Activated naive CD4-positive, alpha-beta T cell treated with Interleukin-2 at 50 U/mL for 16 hours (primary cell): ENCODE measurements at regions not wholly inside any gene's neighbourhood (a gene's known extent, or its start where the extent isn't known, plus 50 kb on each side); places are given as distances from the start of the nearest gene placed in this dataset.
"Not testable (repeated sequence)": the region's sequence is repeated elsewhere in the genome, so short reads cannot be mapped to it uniquely, and the experiment has no call there.

Experiments
- DNase-seq: peaks from one replicate; pipeline ENCODE4 v3.0.0-alpha.2; 2020

DNA sequence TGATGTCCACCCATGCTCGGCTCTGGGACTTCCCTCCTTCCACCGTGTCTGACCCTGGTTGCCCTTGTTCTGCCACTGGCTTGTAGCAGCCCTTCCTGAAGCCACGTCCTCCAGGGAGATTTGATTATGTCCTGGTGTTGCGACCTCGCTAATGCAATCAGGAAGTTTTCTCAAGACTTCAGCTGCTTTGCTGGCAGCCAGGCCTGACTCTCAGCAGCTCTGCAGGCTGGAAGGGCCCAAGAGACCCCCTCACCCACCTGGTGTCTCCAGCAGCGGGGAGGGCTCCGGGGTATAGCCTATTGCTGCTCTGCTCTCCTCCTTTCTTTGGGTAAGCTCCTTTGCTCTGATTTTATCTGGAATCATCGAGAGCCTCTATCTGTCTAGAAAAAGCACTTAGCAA, 2882.8 kb downstream of the RPIA start:
- not testable (repeated sequence) for DNase-seq

DNA sequence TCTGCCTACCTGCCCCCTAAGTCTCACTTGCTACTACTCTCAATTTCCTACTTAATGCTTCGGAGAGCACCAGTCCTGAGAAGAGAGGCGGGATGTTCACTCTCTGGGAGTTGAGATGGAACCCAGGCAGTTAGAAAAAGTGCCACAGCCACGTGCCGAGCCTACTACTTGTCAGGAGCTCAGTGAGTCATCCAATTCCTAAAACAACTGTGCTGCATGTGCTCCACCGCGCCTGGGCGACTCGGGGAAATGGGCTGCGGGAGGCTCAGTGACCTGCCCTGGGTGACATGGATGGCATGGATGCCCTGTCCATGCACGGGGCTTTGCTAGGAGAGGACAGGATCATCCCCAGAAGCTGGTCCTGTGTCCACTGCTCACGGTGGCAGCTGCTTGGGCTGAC, 2884.2 kb downstream of the RPIA start:
- not testable (repeated sequence) for DNase-seq

DNA sequence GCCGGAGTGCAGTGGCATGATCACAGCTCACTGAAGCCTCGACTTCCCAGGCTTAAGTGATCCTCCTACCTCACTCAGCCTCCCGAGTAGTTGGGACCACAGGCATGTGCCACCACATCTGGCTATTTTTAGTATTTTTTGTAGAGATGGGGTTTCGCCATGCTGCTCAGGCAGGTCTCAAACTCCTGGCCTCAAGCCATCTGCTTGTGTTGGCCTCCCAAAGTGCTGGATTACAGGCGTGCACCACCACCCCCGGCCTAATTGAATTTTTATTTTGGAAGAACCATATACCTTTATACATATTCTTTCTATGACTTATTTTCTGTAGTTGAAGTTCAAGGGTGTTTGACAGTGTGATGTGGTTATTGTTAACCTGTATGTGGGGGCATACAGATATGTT, 2885.9 kb downstream of the RPIA start:
- DNase-seq: not testable (repeated sequence)

DNA sequence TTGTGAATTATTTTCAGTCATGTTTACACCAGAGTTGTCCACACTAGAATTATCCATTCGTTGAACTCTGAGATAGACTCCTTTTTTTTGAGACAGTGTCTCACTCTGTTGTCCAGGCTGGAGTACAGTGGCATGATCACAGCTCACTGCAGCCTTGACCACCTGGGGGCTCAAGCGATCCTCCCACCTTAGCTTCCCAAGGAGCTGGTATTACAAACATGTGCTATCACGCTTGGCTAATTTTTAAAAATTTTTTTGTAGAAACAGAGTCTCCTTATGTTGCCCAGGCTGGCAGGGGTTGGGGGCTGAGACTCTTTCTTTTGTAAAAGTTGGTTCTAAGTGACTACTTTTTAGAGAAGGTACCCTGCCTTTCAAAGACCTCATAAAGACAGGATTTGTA, 2887.2 kb downstream of the RPIA start:
- DNase-seq: not testable (repeated sequence)

DNA sequence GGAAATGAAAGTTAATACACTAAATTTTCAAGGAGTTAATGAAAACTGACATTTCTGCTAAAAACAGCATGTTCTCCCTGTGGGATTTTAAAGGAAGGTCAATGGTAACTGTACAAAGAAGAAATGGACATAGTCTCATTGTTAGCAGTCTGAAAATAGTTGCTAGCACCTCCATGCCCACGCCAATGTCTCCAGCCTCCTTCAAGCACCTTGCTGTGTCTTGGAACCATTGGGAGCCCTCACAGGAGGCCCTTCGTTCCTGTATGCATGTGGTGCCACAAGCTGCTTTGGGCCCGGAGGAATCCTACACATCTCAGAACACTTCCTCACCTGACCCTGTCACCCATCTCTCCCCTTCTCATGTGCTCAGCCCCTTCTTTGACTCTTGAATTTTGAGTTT, 2888.1 kb downstream of the RPIA start:
- DNase-seq: not testable (repeated sequence)

DNA sequence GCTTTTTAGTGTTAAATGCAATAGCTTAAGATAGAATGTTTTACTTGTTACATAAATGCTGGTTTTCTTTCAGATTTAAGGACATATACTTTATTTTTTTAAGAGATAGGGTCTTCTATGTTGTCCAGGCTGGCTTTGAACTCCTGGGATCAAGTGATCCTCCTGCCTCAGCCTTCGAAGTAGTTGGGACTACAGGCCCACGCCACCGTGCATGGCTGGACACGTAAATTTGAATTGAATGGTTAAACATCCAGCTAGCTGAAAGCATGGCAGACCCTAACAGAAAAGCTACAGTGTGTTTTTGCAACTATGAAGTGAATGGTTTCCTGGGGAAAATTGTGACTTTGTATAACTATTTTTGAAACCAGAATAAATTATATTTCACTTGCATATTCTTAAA, 2888.6 kb downstream of the RPIA start:
- DNase-seq: not testable (repeated sequence)

DNA sequence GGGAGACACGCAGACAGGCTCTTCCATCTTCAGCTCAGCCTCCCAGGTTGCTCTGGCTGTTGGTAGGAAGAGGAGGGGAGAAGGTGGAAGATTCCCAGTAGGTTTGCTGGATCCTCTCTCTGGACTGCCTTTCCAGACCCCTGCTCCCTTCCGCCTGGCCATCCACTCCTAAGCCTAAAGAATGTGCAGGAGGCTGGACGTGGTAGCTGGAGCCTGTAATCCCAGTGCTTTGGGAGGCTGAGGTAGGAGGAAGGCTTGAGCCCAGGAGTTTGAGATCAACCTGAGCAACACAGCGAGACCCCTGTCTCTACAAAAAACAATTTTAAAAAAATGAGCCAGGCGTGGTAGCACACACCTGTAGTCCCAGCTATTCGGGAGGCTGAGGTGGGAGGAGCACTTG, 2895.6 kb downstream of the RPIA start:
- not testable (repeated sequence) for DNase-seq

DNA sequence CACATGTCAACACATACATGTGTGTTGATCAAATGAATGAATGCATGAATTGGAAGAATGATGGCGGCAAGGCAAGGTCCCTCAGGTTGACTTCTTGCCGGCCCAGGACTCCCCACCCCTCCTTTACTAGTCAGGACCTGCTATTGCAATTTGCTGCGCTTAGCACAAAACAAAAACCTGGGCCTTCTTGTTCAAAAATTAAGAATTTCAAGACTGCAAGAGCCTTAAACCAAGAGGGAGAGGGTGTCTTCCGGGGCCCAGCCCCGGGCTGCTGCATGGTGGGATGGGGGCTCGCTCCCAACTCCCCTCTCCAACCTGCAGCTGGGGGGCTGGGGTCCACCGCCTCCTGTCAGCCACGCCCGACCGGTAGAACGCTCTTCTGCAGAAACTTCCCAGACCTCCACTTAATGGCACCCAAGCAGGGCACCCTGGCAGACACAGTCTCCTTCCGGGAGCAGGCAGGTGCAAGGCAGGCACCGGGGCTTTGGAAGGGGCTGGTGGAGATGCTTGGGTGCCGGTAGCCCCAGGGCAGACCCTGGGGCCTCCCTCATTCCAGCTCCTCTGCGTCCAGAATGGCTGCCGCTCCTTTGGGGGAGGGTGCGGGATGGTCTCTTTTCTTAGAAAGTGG, 2896.5 kb downstream of the RPIA start:
- DNase-seq: not testable (repeated sequence)

DNA sequence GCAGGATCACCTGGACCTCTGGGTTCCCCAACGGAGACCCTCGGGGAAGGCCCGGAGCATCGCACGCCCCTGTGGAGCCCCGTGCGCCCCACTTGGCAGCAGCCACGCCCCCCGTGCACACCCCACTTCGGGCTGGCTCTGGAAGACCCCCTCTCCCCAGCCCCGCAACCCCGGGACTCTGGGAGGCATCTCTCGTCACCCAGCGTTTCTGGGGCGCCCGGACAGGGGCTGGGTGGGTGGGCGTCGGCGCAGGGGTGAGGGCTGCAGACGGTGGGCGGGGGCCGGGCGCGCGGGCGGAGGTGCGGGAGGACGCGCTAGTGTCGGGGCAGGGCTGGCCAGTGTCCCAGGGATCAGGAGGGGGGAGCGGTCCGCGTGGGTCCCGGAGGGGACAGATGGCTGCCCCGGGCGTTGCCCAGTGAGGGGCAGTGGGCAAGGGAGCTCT, 2897.3 kb downstream of the RPIA start:
- DNase-seq: not testable (repeated sequence)

DNA sequence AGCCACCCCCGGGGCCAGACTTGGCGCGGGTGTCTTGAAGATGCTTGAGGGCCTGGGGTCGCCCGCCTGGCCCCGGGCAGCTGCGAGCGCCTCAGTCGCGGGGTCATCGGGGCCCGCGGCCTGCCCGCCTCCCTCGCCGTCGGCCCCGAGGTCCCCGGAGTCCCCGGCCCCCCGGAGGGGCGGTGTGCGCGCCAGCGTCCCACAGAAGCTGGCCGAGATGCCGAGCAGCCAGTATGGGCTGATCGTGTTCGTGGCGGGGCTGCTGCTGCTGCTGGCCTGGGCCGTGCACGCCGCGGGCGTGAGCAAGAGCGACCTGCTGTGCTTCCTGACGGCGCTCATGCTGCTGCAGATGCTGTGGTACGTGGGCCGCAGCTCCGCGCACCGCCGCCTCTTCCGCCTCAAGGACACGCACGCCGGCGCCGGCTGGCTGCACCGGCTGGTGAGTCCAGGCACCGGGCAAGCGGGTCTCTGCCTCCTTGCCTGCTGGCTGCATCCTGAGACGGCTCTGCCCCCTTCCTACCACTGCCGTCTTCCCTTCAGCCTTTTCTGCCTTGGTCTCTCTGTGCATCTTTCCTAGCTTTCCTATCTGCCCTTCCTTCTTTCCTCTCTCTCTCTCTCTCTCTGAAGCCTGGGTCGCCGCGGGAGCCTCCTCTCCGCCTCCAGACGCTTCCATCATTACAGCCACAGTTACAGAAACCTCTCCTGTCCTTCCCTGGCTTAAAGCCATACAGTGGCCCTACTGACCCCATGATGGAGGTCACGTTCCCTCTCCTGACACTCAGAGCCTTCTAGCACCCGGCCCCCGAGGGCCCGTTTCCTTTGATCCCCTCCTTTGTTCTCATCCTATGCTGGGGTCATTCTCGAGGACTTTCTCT, 2898.2 kb downstream of the RPIA start:
- DNase-seq: not testable (repeated sequence)

DNA sequence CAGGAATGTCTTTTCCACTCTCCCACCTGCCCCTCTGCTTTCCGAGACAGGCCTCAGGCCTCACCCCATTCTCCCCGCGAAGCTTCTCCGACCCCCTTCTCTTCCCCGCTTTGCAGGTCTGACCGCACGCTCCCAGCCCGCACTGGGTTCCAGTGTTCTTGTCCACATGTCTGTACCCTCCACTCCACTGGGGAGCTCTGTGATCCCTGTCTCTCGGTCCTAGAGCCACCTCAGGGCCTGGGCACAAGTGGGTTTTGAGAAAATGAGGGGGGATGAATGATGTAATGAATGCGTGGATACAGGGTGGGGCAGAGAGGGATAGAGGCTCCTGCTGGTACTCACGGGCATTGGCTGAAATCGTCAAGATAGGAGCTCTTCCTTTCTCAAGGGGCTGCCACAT, 2898.9 kb downstream of the RPIA start:
- not testable (repeated sequence) for DNase-seq

DNA sequence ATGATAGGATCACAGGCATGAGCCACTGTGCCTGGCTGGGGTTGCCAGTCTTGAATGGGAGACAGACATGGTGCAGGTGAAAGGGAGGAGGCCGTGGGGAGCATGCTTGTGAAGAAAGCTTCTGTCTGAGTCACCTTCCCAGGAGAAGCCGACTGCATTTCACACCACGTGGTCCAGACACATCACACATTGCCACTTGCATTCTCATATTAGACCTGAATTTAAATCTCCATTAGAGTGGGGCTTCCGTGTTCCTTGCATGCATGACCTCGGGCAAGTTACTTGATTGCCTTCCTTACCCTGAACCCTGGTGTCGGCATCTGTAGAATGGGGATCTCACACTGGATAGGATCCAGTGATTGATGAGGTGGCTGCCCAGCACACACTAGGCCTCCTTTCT, 2899.6 kb downstream of the RPIA start:
- DNase-seq: not testable (repeated sequence)

DNA sequence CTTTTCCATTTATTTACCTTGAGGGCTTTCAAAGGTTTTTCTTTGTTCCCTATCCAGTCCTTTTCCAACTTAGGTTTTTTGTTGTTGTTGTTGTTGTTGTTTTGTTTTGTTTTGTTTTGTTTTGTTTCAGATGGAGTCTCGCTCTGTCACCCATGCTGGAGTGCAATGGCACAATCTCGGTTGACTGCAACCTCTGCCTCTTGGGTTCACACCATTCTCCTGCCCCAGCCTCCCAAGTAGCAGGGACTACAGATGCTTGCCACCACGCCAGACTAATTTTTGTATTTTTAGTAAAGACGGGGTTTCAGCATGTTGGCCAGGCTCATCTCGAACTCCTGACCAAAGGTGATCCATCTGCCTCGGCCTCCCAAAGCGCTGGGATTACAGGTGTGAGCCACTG, 2906.0 kb downstream of the RPIA start:
- DNase-seq: not testable (repeated sequence)

DNA sequence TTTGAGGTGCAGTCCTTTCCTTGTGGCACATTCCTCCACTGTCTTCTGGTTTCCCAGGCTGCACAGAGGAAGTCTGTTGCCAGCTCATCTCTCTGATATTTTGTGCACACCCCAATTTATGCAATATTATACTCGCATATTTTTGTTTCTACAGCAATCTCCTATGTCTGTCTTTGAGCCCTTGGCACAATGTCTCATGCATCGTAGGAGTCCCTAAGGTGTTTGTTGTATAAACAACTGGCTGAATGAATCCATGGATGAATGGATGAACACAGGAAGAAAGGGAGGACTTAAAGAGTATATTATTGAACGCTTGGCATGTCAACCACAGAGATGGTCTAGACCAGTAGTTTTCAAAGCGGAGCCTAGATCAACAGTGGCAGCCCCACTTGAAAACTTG, 2907.0 kb downstream of the RPIA start:
- not testable (repeated sequence) for DNase-seq

DNA sequence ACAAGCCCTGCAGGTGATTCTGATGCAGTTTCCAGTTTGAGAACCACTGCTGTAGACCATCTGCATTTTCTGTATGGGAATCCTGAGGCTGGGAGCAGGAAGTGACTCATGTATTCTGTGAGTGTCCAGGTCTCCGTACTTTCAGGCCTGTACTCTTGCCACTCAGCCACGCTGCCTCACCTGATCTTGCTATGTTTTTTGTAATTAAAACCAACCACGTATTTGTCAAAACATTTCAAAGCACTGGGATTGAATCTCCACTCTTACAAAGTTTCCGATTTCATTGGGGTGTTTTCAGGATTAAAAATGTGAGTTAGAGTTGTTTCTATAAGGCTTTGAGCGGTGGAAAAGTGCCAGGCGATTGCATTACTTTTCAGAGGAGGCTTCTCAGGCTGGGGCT, 2907.5 kb downstream of the RPIA start:
- not testable (repeated sequence) for DNase-seq

DNA sequence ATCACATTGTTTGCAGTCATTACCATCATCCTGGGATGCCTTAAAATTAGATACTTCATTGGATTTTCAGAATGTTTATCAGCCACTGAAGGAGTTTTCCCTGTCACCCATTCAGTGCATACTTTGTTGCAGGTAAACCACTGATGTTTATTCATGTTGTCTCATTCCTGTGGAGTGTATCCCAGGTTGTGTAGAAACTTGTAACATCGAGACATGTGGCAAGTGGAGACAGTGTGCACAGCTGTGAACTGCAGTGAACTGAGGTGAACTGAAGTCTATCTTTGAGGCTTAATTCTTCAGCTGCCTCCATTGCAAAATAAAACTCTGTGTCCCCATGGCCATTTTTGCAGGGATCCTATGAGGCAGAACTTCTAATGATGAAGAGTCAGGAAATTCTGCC, 2911.4 kb downstream of the RPIA start:
- not testable (repeated sequence) for DNase-seq

DNA sequence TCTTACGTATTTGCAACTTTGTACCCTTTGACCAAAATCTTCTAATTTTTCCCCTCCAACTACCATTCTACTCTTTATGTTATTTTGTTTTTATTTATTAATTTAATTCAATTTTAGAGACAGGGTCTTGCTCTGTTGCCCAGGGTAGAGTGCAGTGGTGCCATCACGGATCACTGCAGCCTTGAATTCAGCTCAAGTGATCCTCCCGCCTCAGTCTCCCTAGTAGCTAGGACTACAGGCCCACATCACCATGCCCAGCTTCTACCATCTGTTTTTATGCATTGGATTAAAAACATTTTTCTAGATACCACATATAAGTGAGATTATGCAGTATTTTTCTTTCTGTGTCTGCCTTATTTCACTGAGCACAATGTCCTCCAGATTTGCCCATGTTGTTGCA, 2912.5 kb downstream of the RPIA start:
- DNase-seq: not testable (repeated sequence)

DNA sequence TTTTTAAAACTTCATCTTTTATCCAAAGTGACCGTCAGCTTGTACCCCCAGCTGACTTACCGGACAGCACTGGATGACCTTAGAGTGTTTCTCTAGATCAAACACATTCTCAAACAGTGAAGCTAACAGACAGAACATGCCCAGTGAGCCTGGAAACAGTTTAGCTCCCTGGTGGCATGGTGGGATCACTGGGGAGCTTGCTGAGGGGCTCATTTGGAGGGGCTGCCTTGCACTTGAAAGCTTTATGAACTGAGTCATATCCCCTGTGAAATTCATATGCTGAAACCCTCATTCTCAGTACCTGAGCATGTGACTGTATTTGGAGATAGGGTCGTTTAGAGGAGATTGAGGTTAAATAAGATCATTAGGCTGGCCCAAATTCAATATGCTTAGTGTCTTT, 2913.2 kb downstream of the RPIA start:
- not testable (repeated sequence) for DNase-seq

DNA sequence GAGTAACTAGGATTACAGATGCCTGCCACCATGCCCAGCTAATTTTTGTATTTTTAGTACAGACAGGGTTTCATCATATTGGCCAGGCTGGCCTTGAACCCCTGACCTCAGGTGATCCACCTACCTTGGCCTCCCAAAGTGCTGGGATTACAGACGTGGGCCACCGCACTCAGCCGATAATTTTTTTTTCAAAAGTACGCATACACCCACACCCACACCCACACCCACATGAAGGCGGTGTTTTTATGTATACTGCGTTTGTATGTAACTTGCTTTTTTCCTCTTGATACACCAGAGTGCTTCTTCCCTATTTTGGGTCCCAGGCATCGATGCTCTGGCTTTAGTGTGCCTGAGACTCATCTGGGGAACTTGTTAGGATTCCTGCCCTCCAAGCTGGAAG, 2932.3 kb downstream of the RPIA start:
- not testable (repeated sequence) for DNase-seq

DNA sequence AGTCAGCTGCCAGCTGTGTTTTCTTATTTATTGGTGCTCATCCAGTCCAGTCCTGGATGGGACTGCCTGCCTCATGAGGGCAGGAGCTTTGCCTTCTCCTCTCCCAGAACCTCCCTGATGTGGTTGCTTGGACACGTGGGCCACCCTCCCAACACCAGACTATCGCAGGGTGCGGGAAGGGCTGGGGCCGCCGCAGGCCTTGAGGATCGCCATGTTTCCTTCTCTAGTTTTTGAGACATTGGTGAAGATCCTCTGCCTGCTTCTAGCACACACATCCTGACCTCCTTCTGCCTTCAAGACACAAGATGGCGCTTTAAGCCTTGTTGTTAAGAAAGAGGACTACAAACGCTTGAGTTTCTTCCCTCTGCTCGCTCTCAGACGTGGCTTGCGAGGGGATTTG, 2937.0 kb downstream of the RPIA start:
- not testable (repeated sequence) for DNase-seq

DNA sequence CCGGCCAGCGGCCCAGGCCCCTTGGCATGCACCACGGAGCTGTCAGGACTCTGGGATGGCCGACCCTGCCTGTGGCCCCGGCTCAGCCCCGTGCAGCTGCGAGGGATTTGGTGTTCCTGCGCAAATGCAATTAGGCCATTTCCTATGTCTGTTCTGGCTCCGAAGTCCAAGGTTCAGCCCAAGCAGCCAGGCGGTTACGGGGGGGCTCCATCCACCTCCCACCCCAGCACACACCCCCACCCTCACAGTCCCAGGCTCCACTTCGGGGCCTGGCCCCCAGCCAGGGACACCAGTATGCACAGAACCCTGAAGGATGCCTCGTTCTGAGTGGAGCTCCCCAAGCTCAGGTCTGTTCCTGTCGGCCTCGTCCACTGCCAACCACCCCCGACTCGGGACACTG, 2965.7 kb downstream of the RPIA start:
- not testable (repeated sequence) for DNase-seq

DNA sequence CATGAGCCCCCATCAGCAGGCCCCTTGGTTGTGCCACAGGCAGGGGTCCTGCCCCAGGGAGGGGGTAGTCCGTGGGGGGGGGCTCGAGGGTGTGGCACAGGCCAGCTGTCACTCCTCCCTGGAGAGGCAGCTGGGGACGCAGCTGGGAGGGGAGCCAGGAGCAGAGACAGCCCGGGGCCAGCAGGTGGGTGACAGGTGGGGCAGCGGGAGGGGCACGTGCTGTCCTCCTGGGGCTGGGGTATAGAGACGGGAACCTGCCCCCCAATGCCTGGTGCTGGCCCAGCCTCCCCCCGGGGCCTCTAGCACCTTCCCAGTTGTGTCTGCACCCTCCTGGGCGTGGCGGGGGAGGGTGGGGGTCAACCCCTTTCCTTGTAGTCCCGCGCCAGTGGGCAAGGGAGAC, 2966.9 kb downstream of the RPIA start:
- DNase-seq: not testable (repeated sequence)

DNA sequence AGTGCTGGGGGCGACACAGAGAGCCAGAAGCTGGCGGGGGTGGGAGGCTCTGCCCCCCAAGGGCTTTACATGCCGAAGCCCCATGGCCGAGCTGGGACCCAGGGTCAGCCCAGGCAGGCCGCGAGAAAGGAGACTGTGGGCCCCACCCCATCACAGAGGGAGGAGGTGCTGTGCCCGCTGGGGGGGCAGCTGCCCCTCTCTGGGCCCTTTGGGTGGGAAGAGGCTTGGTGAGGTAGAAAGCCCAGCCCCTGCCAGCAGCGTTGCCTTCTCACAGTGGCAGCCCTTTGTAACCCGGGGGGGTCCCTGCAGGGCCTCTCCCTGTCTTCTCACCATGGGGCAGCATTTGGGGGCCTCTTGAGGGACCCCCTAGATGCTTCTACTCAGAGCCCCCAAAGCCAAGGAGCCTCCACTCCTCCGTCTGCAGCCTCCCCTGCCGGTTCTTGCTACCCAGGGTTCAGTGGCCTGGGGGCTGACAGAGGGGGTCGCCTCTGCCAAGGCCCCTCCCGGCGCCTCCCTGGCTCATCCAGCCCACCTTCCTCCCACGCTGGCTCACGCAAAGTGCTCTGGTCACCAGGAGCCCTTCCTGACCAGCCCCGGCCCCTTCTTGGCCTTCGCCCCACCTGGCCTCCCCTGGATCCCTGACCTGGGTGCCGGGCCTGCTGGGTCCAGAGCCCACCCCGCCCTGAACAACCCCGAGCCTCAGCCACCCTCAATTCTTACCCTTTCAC, 2967.9 kb downstream of the RPIA start:
- not testable (repeated sequence) for DNase-seq

DNA sequence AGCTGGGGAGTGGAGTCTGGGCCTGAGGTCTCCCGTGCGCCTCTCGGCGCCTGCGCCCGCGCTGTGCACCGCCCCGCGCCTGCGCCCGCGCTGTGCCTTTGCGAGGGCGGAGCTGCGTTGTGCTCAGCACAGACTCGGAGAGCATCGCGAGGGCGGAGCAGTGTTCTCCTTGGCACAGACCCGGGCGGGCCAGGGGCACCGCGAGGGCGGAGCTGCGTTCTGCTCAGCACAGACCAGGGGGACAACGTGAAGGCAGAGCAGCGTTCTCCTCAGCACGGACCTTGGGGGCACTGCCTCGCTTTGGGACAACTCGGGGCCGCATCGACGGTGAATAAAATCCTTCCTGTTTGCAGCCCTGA, 2968.4 kb downstream of the RPIA start:
- not testable (repeated sequence) for DNase-seq
